Skin of body (tissue), 2 donors: ENCODE measurements at regions not wholly inside any gene's neighbourhood (a gene's known extent, or its start where the extent isn't known, plus 50 kb on each side); places are given as distances from the start of the nearest gene placed in this dataset. TPM values are rescaled to one million over a fixed set of nuclear protein-coding genes. Genes with fewer than 3 reads are reported as not detected.

Source experiments
- DNase-seq: peaks from one replicate; lab custom pipeline; 2025; lab: John Stamatoyannopoulos, UW
- small RNA-seq: library from RNA; depleted of rRNA; stranded (forward); fragments of <200 nt; gene quantifications from one replicate; pipeline ENCODE3, GENCODE V24; 2014; ENCODE audit warnings: low replicate concordance

DNA sequence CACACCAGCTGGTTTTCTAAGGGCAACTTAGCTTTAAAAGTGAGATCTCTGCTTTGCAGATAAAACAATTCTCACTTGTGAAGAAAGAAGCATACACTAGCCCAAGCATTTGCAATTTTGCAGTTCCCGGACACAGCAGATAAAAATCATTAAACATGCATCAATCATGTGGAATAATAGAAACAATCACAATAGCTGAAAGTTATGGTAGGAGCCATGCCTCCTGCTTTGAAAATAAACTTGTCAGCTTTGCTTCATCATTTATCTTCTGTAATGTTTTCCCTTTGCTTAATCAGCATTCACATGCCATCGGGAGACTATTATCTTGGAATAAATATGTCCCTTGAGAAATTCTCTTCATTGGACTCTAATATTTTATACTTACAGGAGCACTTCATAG is 60.3 kb upstream of the DAB2 start:
- DNase-seq = no peak

GRCh38 chr5:39484673-39485072 is 59.9 kb upstream of the DAB2 start:
- no peak for DNase-seq

GRCh38 chr5:39482098-39482497 is 57.3 kb upstream of the DAB2 start:
- no peak for DNase-seq

- DNase-seq = no peak
Observed at GRCh38 chr5:39479537-39479936, 54.8 kb upstream of the DAB2 start.

DNA sequence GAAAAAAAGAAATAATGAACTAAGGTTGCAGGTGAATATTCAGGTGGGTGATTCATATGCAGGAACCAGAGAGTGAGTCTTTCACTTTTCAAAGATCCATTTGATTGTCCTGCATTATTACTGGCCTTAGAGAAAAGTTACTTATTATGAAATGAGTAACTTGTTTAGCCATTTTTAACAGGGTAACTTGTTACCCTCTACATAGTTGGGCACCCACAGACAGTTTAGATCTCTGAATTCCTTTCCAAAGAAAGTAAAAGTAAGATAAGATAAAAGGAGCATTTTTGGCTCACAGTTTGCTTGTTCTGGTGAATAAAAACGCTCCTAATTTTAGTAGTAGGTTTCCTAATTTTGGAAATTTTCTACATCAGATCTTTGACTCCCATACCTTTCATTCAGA is 54.1 kb upstream of the DAB2 start:
- DNase-seq = no peak

DNA sequence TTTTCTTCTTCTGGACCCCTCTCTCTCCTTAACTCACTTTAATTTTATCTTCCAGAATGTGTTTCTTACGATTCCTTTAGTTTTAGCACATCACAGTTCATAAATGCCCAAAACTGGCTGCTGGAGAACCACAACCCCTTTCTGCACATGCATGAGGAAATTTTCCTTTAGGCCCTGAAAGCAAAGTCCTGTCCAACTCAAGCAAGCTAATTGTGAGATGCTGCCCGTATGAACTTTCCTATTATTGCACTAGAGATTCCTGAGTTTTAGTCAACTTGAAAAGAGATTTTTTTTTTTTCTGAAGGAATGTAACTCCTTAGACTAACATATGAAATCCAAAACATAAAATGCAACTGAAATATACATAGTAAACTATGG is 52.1 kb upstream of the DAB2 start:
- no peak for DNase-seq

- DNase-seq = peak; percentile 76
Observed at GRCh38 chr5:39475881-39476842, 51.4 kb upstream of the DAB2 start.

DNA sequence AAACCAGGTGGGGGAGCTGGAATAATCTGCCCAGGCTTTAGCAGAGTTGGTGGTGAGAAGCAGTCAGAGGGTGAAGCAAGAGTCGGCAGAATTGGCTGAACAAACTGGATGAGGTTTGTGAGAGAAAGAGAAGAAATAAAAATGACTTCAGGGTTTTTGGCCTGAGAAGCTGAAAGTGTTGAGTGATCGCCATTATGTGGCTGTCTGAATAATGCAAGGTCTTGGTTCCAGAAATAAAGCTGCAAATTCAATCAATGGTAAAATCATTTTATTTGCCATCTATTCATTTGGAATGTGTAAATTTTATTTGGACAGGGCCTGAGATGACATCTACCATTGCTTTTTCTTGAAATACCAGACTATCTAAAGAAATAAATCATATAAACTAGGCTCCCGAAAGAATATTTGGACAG is 50.4 kb upstream of the DAB2 start:
- peak; percentile 42 for DNase-seq

Small RNA genes lying in the stretch of these regions (small RNA-seq; reads per million reads assigned to genes)
- gene RNU1-150P = not detected
